ENCODE measurements at regions not wholly inside any gene's neighbourhood (a gene's known extent, or its start where the extent isn't known, plus 50 kb on each side); places are given as distances from the start of the nearest gene placed in this dataset.

DNA sequence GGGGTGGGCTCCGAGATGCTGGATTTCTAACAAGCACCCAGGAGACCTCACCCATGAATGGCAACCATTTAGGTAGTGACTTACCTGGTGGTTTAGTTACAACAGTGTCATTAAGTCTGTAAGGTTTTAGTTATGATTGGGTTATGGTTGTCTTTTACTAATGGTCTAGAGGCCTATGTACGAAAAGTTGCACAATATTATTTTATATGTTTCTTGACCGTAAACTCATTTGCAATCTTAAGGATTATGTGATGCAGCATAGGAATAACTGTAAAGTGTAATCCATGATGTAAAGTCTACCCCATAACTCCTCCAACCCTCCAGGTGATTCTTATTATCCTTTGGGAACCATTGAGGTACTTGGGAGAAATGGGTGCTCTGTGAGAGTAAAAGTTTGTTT, 155.4 kb upstream of the ZEB2 start:
- Mint-ChIP-seq H3K4me3 (no peak overlapping the region), H3K36me3 (ENCODE audit: low read depth) (no peaks in the 10 kb centered on the region), H3K9me3 (no peaks in the 10 kb centered on the region), H3K27me3 (ENCODE audit: insufficient read depth, low read depth, poor library complexity) (peaks cover 2% of the 10 kb centered on the region), H3K27ac (no peak overlapping the region), H3K4me1 (no peaks in the 10 kb centered on the region)
- H3K4me2 ChIP-seq = no peak overlapping the region
- TF ChIP-seq CREB1 (CRISPR knock-in tag; IDR thresholded peaks at IDR 0.05; ENCODE audit: low read depth) (no peak), STAT1 (IDR thresholded peaks at IDR 0.05; ENCODE audit: unreplicated experiment) (no peak), ZNF114 (CRISPR knock-in tag; IDR thresholded peaks at IDR 0.05) (no peak), NANOG (IDR thresholded peaks at IDR 0.05; ENCODE audit: borderline replicate concordance) (no peak), JUNB (IDR thresholded peaks at IDR 0.05; ENCODE audit: unreplicated experiment) (no peak), EZH2phosphoT487 (IDR thresholded peaks at IDR 0.05; ENCODE audit: unreplicated experiment) (no peak), EZH2 (IDR thresholded peaks at IDR 0.05; ENCODE audit: low read depth, unreplicated experiment) (no peak), ZNF331 (CRISPR knock-in tag; IDR thresholded peaks at IDR 0.05; ENCODE audit: low read depth) (no peak), POLR2AphosphoS5 (IDR thresholded peaks at IDR 0.05; ENCODE audit: low read depth) (no peak)
- TF ChIP-seq, protein P1, sequence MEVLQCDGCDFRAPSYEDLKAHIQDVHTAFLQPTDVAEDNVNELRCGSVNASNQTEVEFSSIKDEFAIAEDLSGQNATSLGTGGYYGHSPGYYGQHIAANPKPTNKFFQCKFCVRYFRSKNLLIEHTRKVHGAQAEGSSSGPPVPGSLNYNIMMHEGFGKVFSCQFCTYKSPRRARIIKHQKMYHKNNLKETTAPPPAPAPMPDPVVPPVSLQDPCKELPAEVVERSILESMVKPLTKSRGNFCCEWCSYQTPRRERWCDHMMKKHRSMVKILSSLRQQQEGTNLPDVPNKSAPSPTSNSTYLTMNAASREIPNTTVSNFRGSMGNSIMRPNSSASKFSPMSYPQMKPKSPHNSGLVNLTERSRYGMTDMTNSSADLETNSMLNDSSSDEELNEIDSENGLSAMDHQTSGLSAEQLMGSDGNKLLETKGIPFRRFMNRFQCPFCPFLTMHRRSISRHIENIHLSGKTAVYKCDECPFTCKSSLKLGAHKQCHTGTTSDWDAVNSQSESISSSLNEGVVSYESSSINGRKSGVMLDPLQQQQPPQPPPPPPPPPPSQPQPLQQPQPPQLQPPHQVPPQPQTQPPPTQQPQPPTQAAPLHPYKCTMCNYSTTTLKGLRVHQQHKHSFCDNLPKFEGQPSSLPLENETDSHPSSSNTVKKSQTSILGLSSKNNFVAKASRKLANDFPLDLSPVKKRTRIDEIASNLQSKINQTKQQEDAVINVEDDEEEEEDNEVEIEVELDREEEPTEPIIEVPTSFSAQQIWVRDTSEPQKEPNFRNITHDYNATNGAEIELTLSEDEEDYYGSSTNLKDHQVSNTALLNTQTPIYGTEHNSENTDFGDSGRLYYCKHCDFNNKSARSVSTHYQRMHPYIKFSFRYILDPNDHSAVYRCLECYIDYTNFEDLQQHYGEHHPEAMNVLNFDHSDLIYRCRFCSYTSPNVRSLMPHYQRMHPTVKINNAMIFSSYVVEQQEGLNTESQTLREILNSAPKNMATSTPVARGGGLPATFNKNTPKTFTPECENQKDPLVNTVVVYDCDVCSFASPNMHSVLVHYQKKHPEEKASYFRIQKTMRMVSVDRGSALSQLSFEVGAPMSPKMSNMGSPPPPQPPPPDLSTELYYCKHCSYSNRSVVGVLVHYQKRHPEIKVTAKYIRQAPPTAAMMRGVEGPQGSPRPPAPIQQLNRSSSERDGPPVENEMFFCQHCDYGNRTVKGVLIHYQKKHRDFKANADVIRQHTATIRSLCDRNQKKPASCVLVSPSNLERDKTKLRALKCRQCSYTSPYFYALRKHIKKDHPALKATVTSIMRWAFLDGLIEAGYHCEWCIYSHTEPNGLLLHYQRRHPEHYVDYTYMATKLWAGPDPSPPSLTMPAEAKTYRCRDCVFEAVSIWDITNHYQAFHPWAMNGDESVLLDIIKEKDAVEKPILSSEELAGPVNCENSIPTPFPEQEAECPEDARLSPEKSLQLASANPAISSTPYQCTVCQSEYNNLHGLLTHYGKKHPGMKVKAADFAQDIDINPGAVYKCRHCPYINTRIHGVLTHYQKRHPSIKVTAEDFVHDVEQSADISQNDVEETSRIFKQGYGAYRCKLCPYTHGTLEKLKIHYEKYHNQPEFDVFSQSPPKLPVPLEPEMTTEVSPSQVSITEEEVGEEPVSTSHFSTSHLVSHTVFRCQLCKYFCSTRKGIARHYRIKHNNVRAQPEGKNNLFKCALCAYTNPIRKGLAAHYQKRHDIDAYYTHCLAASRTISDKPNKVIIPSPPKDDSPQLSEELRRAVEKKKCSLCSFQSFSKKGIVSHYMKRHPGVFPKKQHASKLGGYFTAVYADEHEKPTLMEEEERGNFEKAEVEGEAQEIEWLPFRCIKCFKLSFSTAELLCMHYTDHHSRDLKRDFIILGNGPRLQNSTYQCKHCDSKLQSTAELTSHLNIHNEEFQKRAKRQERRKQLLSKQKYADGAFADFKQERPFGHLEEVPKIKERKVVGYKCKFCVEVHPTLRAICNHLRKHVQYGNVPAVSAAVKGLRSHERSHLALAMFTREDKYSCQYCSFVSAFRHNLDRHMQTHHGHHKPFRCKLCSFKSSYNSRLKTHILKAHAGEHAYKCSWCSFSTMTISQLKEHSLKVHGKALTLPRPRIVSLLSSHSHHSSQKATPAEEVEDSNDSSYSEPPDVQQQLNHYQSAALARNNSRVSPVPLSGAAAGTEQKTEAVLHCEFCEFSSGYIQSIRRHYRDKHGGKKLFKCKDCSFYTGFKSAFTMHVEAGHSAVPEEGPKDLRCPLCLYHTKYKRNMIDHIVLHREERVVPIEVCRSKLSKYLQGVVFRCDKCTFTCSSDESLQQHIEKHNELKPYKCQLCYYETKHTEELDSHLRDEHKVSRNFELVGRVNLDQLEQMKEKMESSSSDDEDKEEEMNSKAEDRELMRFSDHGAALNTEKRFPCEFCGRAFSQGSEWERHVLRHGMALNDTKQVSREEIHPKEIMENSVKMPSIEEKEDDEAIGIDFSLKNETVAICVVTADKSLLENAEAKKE (CRISPR knock-in tag; IDR thresholded peaks at IDR 0.05) = no peak
- TF ChIP-seq, protein P2, sequence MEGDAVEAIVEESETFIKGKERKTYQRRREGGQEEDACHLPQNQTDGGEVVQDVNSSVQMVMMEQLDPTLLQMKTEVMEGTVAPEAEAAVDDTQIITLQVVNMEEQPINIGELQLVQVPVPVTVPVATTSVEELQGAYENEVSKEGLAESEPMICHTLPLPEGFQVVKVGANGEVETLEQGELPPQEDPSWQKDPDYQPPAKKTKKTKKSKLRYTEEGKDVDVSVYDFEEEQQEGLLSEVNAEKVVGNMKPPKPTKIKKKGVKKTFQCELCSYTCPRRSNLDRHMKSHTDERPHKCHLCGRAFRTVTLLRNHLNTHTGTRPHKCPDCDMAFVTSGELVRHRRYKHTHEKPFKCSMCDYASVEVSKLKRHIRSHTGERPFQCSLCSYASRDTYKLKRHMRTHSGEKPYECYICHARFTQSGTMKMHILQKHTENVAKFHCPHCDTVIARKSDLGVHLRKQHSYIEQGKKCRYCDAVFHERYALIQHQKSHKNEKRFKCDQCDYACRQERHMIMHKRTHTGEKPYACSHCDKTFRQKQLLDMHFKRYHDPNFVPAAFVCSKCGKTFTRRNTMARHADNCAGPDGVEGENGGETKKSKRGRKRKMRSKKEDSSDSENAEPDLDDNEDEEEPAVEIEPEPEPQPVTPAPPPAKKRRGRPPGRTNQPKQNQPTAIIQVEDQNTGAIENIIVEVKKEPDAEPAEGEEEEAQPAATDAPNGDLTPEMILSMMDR (conservative IDR thresholded peaks at IDR 0.05; ENCODE audit: low read depth in 2 of 2) = no peak
- TF ChIP-seq, protein P3, sequence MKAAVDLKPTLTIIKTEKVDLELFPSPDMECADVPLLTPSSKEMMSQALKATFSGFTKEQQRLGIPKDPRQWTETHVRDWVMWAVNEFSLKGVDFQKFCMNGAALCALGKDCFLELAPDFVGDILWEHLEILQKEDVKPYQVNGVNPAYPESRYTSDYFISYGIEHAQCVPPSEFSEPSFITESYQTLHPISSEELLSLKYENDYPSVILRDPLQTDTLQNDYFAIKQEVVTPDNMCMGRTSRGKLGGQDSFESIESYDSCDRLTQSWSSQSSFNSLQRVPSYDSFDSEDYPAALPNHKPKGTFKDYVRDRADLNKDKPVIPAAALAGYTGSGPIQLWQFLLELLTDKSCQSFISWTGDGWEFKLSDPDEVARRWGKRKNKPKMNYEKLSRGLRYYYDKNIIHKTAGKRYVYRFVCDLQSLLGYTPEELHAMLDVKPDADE (IDR thresholded peaks at IDR 0.05) = no peak
- TF ChIP-seq, protein P4, sequence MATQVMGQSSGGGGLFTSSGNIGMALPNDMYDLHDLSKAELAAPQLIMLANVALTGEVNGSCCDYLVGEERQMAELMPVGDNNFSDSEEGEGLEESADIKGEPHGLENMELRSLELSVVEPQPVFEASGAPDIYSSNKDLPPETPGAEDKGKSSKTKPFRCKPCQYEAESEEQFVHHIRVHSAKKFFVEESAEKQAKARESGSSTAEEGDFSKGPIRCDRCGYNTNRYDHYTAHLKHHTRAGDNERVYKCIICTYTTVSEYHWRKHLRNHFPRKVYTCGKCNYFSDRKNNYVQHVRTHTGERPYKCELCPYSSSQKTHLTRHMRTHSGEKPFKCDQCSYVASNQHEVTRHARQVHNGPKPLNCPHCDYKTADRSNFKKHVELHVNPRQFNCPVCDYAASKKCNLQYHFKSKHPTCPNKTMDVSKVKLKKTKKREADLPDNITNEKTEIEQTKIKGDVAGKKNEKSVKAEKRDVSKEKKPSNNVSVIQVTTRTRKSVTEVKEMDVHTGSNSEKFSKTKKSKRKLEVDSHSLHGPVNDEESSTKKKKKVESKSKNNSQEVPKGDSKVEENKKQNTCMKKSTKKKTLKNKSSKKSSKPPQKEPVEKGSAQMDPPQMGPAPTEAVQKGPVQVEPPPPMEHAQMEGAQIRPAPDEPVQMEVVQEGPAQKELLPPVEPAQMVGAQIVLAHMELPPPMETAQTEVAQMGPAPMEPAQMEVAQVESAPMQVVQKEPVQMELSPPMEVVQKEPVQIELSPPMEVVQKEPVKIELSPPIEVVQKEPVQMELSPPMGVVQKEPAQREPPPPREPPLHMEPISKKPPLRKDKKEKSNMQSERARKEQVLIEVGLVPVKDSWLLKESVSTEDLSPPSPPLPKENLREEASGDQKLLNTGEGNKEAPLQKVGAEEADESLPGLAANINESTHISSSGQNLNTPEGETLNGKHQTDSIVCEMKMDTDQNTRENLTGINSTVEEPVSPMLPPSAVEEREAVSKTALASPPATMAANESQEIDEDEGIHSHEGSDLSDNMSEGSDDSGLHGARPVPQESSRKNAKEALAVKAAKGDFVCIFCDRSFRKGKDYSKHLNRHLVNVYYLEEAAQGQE (IDR thresholded peaks at IDR 0.05; ENCODE audit: unreplicated experiment) = no peak
- H3K27me3 ChIP-seq (ENCODE audit: insufficient read depth) = no peaks in the 10 kb centered on the region
- no peaks in the 10 kb centered on the region for H3F3A ChIP-seq (replicated peaks; ENCODE audit: low read depth)
- H3K4me1 ChIP-seq (ENCODE audit: insufficient read depth) = no peaks in the 10 kb centered on the region
- H3K27ac ChIP-seq (ENCODE audit: low read depth) = no peak overlapping the region
- no peak for ATAC-seq
- no peaks in the 10 kb centered on the region for H3K36me3 ChIP-seq (ENCODE audit: insufficient read depth)
- no peaks in the 10 kb centered on the region for H4K20me1 ChIP-seq (replicated peaks; ENCODE audit: insufficient read depth)
- no peak overlapping the region for H3K4me3 ChIP-seq
- DNase-seq (ENCODE audit: low spot score) = no peak
- H2AFZ ChIP-seq = no peak overlapping the region
- H3K79me2 ChIP-seq (replicated peaks; ENCODE audit: insufficient read depth) = no peaks in the 10 kb centered on the region
- H3K9me2 ChIP-seq (ENCODE audit: insufficient read depth) = 0 out of 2 replicates have a peak, but pooled peaks cover 6% of the 10 kb centered on the region

Data from GM23338 (cell line).